Lung (tissue), 11 donors: ENCODE measurements at regions not wholly inside any gene's neighbourhood (a gene's known extent, or its start where the extent isn't known, plus 50 kb on each side); places are given as distances from the start of the nearest gene placed in this dataset.

ENCODE experiments used
- ATAC-seq: fragments of 200-7000 bp; cut with Tn5 transposase; one replicate; pipeline ENCODE4 v1.9.1; 2020; ENCODE audit warnings: moderate number of reproducible peaks; ENCODE audit not compliant: insufficient read depth, low FRiP score
- DNase-seq, 3 donors: peaks; one replicate each; pipeline ENCODE4 v3.0.0-alpha.2; 2013 to 2017
- H3K27ac ChIP-seq, 2 donors: one replicate each; pipeline ENCODE4 v1.5.1; 2013; ENCODE audit warnings: mild to moderate bottlenecking in 2 of 2, moderate library complexity in 2 of 2, control low read depth in 1 of 2, inconsistent platforms in 1 of 2, low read depth in 1 of 2, low read length in 1 of 2
- H3K27me3 ChIP-seq, 3 donors: one replicate each; pipeline ENCODE4 v1.5.1; 2013; ENCODE audit warnings: low read length in 2 of 3; ENCODE audit not compliant: control insufficient read depth in 3 of 3, insufficient read depth in 3 of 3
- H3K36me3 ChIP-seq, 4 donors: one replicate each; pipeline ENCODE4 v1.5.1; 2013; ENCODE audit warnings: low read length in 4 of 4, mild to moderate bottlenecking in 1 of 4, moderate library complexity in 1 of 4; ENCODE audit not compliant: control insufficient read depth in 4 of 4, insufficient read depth in 4 of 4
- H3K4me1 ChIP-seq, 5 donors: one replicate each; pipeline ENCODE4 v1.5.1; 2013; ENCODE audit warnings: low read length in 5 of 5, mild to moderate bottlenecking in 2 of 5, moderate library complexity in 1 of 5; ENCODE audit not compliant: control insufficient read depth in 5 of 5, insufficient read depth in 5 of 5
- H3K4me3 ChIP-seq: one replicate; pipeline ENCODE4 v1.5.1; 2013; ENCODE audit warnings: mild to moderate bottlenecking, control low read depth, moderate library complexity
- H3K9ac ChIP-seq, 2 donors: one replicate each; pipeline ENCODE4 v1.5.1; 2013; ENCODE audit warnings: low read length in 2 of 2, control low read depth in 1 of 2; ENCODE audit not compliant: insufficient read depth in 1 of 2
- H3K9me3 ChIP-seq, 4 donors: one replicate each; pipeline ENCODE4 v1.5.1; 2013; ENCODE audit warnings: low read length in 3 of 4, mild to moderate bottlenecking in 1 of 4, moderate library complexity in 1 of 4; ENCODE audit not compliant: control insufficient read depth in 4 of 4, insufficient read depth in 3 of 4
- WGBS, 2 donors: extraction: QIAGEN DNeasy Blood & Tissue Kit; methylation state at CpG; one replicate each; pipeline ENCODE4 v1.1.7; 2013; 5-methylcytosine and 5-hydroxymethylcytosine counted together
- TF ChIP-seq, protein P1 (sequence below): IDR thresholded peaks from 2 replicates; pipeline ENCODE4 v1.5.1; 2012; ENCODE audit warnings: mild to moderate bottlenecking; ENCODE audit errors: control extremely low read depth, extremely low read depth
- donor health status: control.
- donor health status: control.
- donor health status: Bipolar disorder and iron deficiency.
- donor health status: healthy.
- donor health status: DM: yes; HTN: yes; CAD: no.

DNA sequence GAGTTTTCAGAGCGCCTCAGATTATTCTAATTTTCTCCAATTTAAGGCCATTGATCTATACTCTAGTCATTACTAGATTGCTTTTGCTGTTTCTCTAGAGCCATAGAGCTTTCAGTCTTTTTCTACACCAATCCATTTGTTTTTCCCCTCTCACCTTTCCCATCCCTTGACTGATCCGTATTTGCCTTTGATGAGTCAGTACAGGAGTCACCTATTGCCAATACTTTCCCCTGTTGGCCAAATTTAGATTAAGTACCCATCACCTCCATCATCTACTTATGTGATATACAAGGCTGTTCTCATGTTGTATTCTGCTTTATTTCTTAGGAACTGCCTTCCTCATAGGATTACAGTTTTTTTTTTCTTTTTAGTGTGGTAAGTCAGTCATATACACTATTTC lies 463.2 kb downstream of the KLF12 start:
- ATAC-seq (no peak), DNase-seq (no peak)

DNA sequence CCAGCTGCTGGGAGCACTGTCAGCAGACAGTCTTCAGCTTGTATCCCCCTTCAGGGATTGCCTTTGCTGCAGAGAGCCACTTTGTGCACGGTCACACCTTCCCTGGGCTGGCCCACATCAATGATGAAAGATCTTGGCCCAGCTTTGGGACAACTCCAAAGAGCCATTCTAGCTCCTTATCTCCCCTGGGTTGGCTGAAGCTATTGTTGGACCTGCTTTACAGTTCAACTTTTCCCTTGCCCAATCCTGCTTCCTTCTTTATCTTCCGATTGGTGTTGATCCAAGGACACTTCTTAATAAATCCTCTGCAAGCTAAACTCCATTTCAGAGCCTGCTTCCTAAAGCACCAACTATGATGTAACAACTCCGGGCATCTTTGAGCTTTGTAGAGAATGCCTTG lies 466.4 kb downstream of the KLF12 start:
- Histone ChIP-seq H3K36me3 (no peaks in the 10 kb centered on the region), H3K27me3 (no peaks in the 10 kb centered on the region), H3K27ac (no peak overlapping the region), H3K9ac (no peak overlapping the region), H3K9me3 (no peaks in the 10 kb centered on the region), H3K4me1 (peaks cover 0 to 1% (median 0%) of the 10 kb centered on the region in 5 donors), H3K4me3 (no peak overlapping the region)
- ATAC-seq (no peak), DNase-seq (peak in 1 of 3 donors; percentile 4)
- WGBS, 2 donors: 58 to 80% methylated on average over 3 of the region's 3 CpGs
- TF ChIP-seq, protein P1, sequence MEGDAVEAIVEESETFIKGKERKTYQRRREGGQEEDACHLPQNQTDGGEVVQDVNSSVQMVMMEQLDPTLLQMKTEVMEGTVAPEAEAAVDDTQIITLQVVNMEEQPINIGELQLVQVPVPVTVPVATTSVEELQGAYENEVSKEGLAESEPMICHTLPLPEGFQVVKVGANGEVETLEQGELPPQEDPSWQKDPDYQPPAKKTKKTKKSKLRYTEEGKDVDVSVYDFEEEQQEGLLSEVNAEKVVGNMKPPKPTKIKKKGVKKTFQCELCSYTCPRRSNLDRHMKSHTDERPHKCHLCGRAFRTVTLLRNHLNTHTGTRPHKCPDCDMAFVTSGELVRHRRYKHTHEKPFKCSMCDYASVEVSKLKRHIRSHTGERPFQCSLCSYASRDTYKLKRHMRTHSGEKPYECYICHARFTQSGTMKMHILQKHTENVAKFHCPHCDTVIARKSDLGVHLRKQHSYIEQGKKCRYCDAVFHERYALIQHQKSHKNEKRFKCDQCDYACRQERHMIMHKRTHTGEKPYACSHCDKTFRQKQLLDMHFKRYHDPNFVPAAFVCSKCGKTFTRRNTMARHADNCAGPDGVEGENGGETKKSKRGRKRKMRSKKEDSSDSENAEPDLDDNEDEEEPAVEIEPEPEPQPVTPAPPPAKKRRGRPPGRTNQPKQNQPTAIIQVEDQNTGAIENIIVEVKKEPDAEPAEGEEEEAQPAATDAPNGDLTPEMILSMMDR: no peak

More for the DNA sequence above, 463.2 kb downstream of the KLF12 start:
- TF ChIP-seq, protein P1: no peak
- H3K4me1 ChIP-seq: peaks cover 0 to 1% (median 0%) of the 10 kb centered on the region in 5 donors
- no peak overlapping the region for H3K9ac ChIP-seq
- WGBS, 2 donors: 92 to 96% methylated on average over 2 of the region's 2 CpGs
- H3K27ac ChIP-seq: no peak overlapping the region
- H3K36me3 ChIP-seq: no peaks in the 10 kb centered on the region
- H3K4me3 ChIP-seq: no peak overlapping the region
- no peaks in the 10 kb centered on the region for H3K27me3 ChIP-seq
- no peaks in the 10 kb centered on the region for H3K9me3 ChIP-seq

DNA sequence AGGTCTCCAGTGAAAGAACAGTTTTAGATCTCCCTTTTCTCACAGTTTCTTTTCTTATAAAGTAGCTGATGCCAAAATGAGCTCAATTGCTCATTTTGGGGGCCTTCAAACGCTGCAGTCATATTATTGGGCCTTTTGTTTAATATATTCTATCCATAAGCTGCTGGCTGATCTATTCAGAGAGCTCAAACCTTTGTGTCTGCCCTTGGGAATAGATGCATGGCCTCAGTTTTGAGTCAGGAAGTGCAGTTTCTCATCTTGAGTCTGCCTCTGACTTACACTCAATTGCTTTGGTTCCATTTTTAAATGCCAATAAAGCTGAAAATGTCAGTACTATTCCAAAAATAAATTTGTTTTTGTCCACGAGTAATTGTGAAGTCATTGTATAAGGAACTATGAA lies 468.9 kb downstream of the KLF12 start:
- H3K4me3 ChIP-seq: no peak overlapping the region
- no peaks in the 10 kb centered on the region for H3K27me3 ChIP-seq
- H3K27ac ChIP-seq: no peak overlapping the region
- TF ChIP-seq, protein P1: no peak
- no peaks in the 10 kb centered on the region for H3K36me3 ChIP-seq
- H3K4me1 ChIP-seq: peaks cover 0 to 1% (median 0%) of the 10 kb centered on the region in 5 donors
- no peak for DNase-seq
- no peaks in the 10 kb centered on the region for H3K9me3 ChIP-seq
- no peak for ATAC-seq
- no peak overlapping the region for H3K9ac ChIP-seq
- 58 to 80% methylated on average over 2 of the region's 2 CpGs for WGBS, 2 donors

DNA sequence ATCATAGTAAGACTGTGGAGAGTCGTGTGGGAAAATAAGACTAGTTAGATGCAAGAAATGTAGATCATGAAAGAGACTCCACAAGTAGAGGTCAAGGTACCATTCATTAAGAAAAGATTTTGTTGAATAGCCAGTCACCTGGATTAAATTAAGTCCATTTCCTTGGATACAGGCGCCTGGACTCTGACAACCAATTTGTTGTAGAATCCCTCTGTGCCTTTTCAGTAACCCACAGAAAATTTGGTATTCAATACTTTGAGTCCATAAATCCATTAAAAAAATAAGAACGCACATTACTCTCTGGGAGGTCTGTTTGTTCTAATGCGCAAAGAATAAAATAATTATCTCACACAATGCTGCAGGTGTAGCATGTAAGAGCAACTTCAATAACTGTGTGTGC lies 469.4 kb downstream of the KLF12 start:
- 92 to 96% methylated on average over 4 of the region's 4 CpGs for WGBS, 2 donors
- TF ChIP-seq, protein P1: no peak

More for the DNA sequence above, 469.4 kb downstream of the KLF12 start:
- Histone ChIP-seq H3K27me3 (no peaks in the 10 kb centered on the region), H3K9ac (no peak overlapping the region), H3K4me1 (peaks cover 0 to 1% (median 0%) of the 10 kb centered on the region in 5 donors), H3K4me3 (no peak overlapping the region), H3K36me3 (no peaks in the 10 kb centered on the region), H3K27ac (no peak overlapping the region), H3K9me3 (no peaks in the 10 kb centered on the region)
- ATAC-seq: no peak
- DNase-seq: no peak
